HepG2 (cell line): ENCODE measurements at regions not wholly inside any gene's neighbourhood (a gene's known extent, or its start where the extent isn't known, plus 50 kb on each side); places are given as distances from the start of the nearest gene placed in this dataset.
A peak's percentile ranks its signal among the peaks of the same experiment; 100 is the strongest.

Experiments used
- ATAC-seq: fragments of 200-7000 bp; cut with Tn5 transposase; 3 replicates; pipeline ENCODE4 v1.9.1; 2020; ENCODE audit warnings: mild to moderate bottlenecking, moderate library complexity
- BruUV-seq: library from RNA; stranded (reverse); fragments of 400-500 nt; replicated peaks from 2 replicates; lab custom pipeline; 2021; lab: Mats Ljungman, UMichigan
- CTCF ChIA-PET: fragments of 300-600 bp; formaldehyde crosslinking; extraction: SDS; loops from one replicate; lab custom pipeline; 2021; ENCODE audit warnings: low total read pairs, inconsistent platforms, low intra/inter-chr PET ratio; lab: Yijun Ruan, JAX
- POLR2A ChIA-PET: fragments of 350-600 bp; sonication (Branson Sonifier 250); formaldehyde crosslinking; loops from one replicate; lab custom pipeline; 2020; ENCODE audit warnings: antibody characterized with exemption, inconsistent platforms; lab: Yijun Ruan, JAX
- DNase-seq: peaks from one replicate; pipeline ENCODE4 v3.0.0-alpha.2; 2015; ENCODE audit warnings: low spot score
- FAIRE-seq: peaks from 3 replicates; lab custom pipeline; 2011; peaks lifted over from hg19 to GRCh38; lab: Jason Lieb, UNC
- H2AFZ ChIP-seq: one replicate; pipeline ENCODE4 v1.6.1; 2011; ENCODE audit warnings: low read length, inconsistent platforms
- H3K27ac ChIP-seq: fragments of 300-600 bp; 3 replicates; pipeline ENCODE4 v1.8.0; 2011; ENCODE audit warnings: mixed run types, mild to moderate bottlenecking, mixed read lengths, low read length, inconsistent platforms; ENCODE audit not compliant: insufficient read depth; ENCODE audit errors: extremely low read length
- H3K27me3 ChIP-seq, 2 experiments: fragments of 200-600 bp in 1 of 2; 2 replicates in 1 of 2; 3 replicates in 1 of 2; pipeline versions ENCODE4 v1.6.0 to v1.8.0; 2011; ENCODE audit warnings: low read length in 2 of 2, mild to moderate bottlenecking in 2 of 2, moderate library complexity in 2 of 2, inconsistent platforms in 1 of 2; ENCODE audit not compliant: insufficient read depth in 2 of 2, control insufficient read depth in 1 of 2
- H3K36me3 ChIP-seq, 2 experiments: fragments of 200-600 bp in 1 of 2; replicated peaks in 1 of 2; 2 replicates in 1 of 2; 3 replicates in 1 of 2; pipeline versions ENCODE4 v1.5.1 to v1.8.0; 2011; ENCODE audit warnings: low read length in 2 of 2, inconsistent platforms in 1 of 2; ENCODE audit not compliant: insufficient read depth in 2 of 2, control insufficient read depth in 1 of 2
- H3K4me1 ChIP-seq: 2 replicates; pipeline ENCODE4 v1.5.1; 2012; ENCODE audit warnings: low read length, inconsistent platforms; ENCODE audit not compliant: insufficient read depth
- H3K4me2 ChIP-seq: 2 replicates; pipeline ENCODE4 v1.6.0; 2011; ENCODE audit warnings: low read depth, low read length, inconsistent platforms
- H3K4me3 ChIP-seq, 3 experiments: fragments of 200-600 bp in 1 of 3; sonication (generic), shearing (Covaris generic) in 1 of 3; replicated peaks in 1 of 3; 2 replicates each; pipeline ENCODE4 v1.5.1; 2011 to 2016; ENCODE audit warnings: low read length in 3 of 3, inconsistent platforms in 2 of 3, low read depth in 2 of 3, mild to moderate bottlenecking in 2 of 3, control low read depth in 1 of 3, mixed read lengths in 1 of 3; ENCODE audit not compliant: insufficient read depth in 1 of 3
- H3K79me2 ChIP-seq: one replicate; pipeline ENCODE4 v1.6.1; 2011; ENCODE audit warnings: low read length, inconsistent platforms; ENCODE audit not compliant: insufficient read depth
- H3K9ac ChIP-seq: 2 replicates; pipeline ENCODE4 v1.6.0; 2011; ENCODE audit warnings: mild to moderate bottlenecking, low read depth, low read length, inconsistent platforms; ENCODE audit not compliant: insufficient read depth
- H3K9me3 ChIP-seq: 2 replicates; pipeline ENCODE4 v1.5.1; 2012; ENCODE audit warnings: mild to moderate bottlenecking, low read length
- H4K20me1 ChIP-seq: 2 replicates; pipeline ENCODE4 v1.6.0; 2011; ENCODE audit warnings: inconsistent platforms, mild to moderate bottlenecking, low read length, moderate library complexity; ENCODE audit not compliant: insufficient read depth
- FOXK1 ChIP-seq: sonication (generic); formaldehyde crosslinking; IDR thresholded peaks from 2 replicates; pipeline ENCODE4 v1.4.0; 2020; ENCODE audit warnings: low read depth, missing genetic modification reagents, borderline replicate concordance
- HNRNPK ChIP-seq: fragments of 200-400 bp; formaldehyde crosslinking; IDR thresholded peaks from 2 replicates; pipeline ENCODE4 v1.6.1; 2018; ENCODE audit warnings: low read length, low read depth, moderate library complexity, mild to moderate bottlenecking; ENCODE audit not compliant: poor library complexity, severe bottlenecking
- MAFF ChIP-seq: IDR thresholded peaks from 2 replicates; pipeline ENCODE4 v1.6.1; 2011; ENCODE audit warnings: low read depth, low read length, improper control_type of control experiment
- MAFK ChIP-seq, 2 experiments: IDR thresholded peaks in 1 of 2; conservative IDR thresholded peaks in 1 of 2; 2 replicates each; pipeline ENCODE4 v1.6.1; 2011; ENCODE audit warnings: improper control_type of control experiment in 2 of 2, low read length in 2 of 2
- MTF2 ChIP-seq: sonication (generic); formaldehyde crosslinking; IDR thresholded peaks from 2 replicates; pipeline ENCODE4 v1.5.0; 2020; ENCODE audit warnings: missing genetic modification reagents, borderline replicate concordance
- PHF5A ChIP-seq: IDR thresholded peaks from one replicate; pipeline ENCODE4 v1.6.1; 2018; ENCODE audit warnings: low read depth, missing genetic modification reagents; ENCODE audit not compliant: unreplicated experiment
- PITX1 ChIP-seq: sonication (generic); formaldehyde crosslinking; IDR thresholded peaks from 2 replicates; pipeline ENCODE4 v1.5.1; 2020; ENCODE audit warnings: mild to moderate bottlenecking, missing genetic modification reagents
- REL ChIP-seq: sonication (generic); formaldehyde crosslinking; conservative IDR thresholded peaks from 2 replicates; pipeline ENCODE4 v1.8.0; 2022; ENCODE audit warnings: mild to moderate bottlenecking, missing genetic modification reagents, moderate library complexity
- TBX3 ChIP-seq: fragments of 450-650 bp; IDR thresholded peaks from 2 replicates; pipeline ENCODE4 v1.6.1; 2017; ENCODE audit warnings: antibody characterized with exemption, mild to moderate bottlenecking, inconsistent platforms, borderline replicate concordance
- TOPORS ChIP-seq: sonication (generic); formaldehyde crosslinking; IDR thresholded peaks from 2 replicates; pipeline ENCODE4 v1.8.0; 2023; ENCODE audit warnings: mild to moderate bottlenecking, missing genetic modification reagents
- ZNF143 ChIP-seq: sonication (generic); formaldehyde crosslinking; IDR thresholded peaks from 2 replicates; pipeline ENCODE4 v1.4.0; 2020; ENCODE audit warnings: missing genetic modification reagents
- ZNF263 ChIP-seq: sonication (generic); formaldehyde crosslinking; IDR thresholded peaks from 2 replicates; pipeline ENCODE4 v1.4.0; 2020; ENCODE audit warnings: missing genetic modification reagents
- WGBS: methylation state at CpG from one replicate; pipeline ENCODE4 v1.1.6; 2017; ENCODE audit warnings: low lambda C conversion rate; 5-methylcytosine and 5-hydroxymethylcytosine counted together
- in situ Hi-C: cut with HindIII; loops from 2 replicates; pipeline ENCODE4 v1.10.0; 2017; ENCODE audit warnings: low pct_unique_long_range_greater_than_20kb; ENCODE audit not compliant: extremely low pct_ligation_motif_present
- intact Hi-C: fragments of 100-400 bp; cut with micrococcal nuclease; formaldehyde crosslinking; loops from one replicate; pipeline ENCODE4 v1.10.0; 2022; ENCODE audit not compliant: unreplicated experiment
- TF ChIP-seq, protein P1 (sequence below): sonication (generic); formaldehyde crosslinking; IDR thresholded peaks from 2 replicates; pipeline ENCODE4 v1.4.0; 2020; ENCODE audit warnings: missing genetic modification reagents
- TF ChIP-seq, protein P2 (sequence below): sonication (generic); formaldehyde crosslinking; IDR thresholded peaks from 2 replicates; pipeline ENCODE4 v1.5.0; 2020; ENCODE audit warnings: missing genetic modification reagents
- TF ChIP-seq, protein P3 (sequence below): IDR thresholded peaks from 2 replicates; pipeline ENCODE4 v1.6.1; 2016; ENCODE audit warnings: missing compliant biosample characterization, missing genetic modification reagents, borderline replicate concordance

DNA sequence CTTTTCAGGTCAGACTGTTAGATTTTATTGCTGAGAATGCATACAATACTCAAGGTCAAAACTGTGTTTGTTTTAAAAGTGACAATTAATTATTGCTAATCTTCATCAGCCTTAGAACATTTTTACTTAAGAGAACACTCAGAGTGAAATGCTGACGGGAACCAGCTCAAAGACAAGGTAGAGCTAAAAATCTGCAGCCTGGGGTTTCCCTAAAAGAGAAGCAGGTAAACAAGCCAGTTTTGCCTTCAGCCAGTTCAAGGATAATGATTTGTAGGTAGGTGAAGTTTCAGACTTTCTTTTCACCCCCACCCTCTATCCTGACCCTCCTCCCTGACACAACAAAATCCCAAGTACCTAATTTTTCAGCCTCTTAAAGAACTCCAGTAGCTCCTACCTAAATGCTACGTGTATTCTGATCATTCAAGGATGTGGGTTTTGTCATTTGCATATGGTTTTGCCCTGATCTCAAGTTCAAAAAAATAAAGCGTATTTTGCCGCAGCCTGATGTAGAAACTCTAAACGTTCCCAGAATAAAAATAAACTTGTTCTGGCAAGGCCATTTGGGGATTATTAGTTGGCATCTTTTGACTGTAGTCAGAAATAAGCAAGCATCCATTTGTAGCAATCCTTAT is 407.2 kb downstream of the EFNA5 start:
- in situ Hi-C loops (no loop called here), intact Hi-C loops (no loop called here)
- DNase-seq = no peak
- no peaks in the 10 kb centered on the region for H4K20me1 ChIP-seq
- peak; percentile 16; the same call in 1 of the 2 replicates for TF ChIP-seq MAFF
- TF ChIP-seq MAFK (conservative IDR thresholded peaks at IDR 0.05 in 1 of 2, IDR thresholded peaks at IDR 0.05 in 1 of 2; ENCODE audit: low read length in 2 of 2) = peak; percentile 29; a peak in 2 of 4 replicates
- no peak for TF ChIP-seq ZNF263 (CRISPR knock-in tag)
- H3K27ac ChIP-seq = no peak overlapping the region
- no peaks in the 10 kb centered on the region for H3K4me1 ChIP-seq
- no peaks in the 10 kb centered on the region for H3K27me3 ChIP-seq
- no peak for FAIRE-seq
- CTCF ChIA-PET = no interaction called here
- no peak overlapping the region for H3K9ac ChIP-seq
- no peaks in the 10 kb centered on the region for H3K79me2 ChIP-seq
- POLR2A ChIA-PET = no interaction called here
- H3K36me3 ChIP-seq = no peaks in the 10 kb centered on the region
- H3K9me3 ChIP-seq = no peaks in the 10 kb centered on the region
- H3K4me2 ChIP-seq = no peak overlapping the region
- BruUV-seq = no TSS peak
- H2AFZ ChIP-seq = no peak overlapping the region
- WGBS = 20% methylated on average over 5 of the region's 5 CpGs
- ATAC-seq = no peak
- no peak overlapping the region for H3K4me3 ChIP-seq

DNA sequence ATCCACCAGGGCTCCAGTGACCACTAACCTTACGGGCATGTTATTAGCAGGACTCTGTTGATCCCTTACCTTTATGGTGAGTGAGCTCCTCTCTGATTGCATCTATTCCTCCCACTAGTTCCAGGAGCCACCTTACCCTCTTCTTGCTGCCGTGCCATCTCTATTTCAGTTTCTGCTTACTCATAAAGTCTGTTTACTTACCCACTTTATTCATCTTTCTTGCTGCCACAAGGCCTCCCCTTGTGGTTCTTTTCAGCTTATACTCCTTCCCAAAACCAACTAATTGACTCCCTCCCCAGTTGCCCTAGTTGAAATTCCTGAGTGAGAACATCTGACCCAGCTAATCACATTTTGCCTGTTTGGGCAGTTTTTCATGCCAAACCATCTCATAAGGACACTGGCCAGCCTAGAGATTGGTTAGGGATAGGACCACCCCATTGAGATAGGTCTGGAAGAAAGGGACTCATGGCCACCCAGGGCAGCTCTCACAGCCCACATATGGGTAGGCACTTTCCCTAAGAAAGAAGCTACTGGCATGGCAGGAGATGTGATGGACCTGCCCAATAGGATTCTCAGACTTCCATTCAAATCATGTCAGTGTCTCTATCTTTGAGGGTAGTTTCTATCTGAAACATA is 412.7 kb downstream of the EFNA5 start:
- in situ Hi-C loops (no loop called here), intact Hi-C loops (no loop called here)
- H3K27me3 ChIP-seq = no peaks in the 10 kb centered on the region
- no peak overlapping the region for H3K4me3 ChIP-seq
- H3K27ac ChIP-seq = no peak overlapping the region
- H3K36me3 ChIP-seq = no peaks in the 10 kb centered on the region
- no peak for DNase-seq
- no peak overlapping the region for H3K9ac ChIP-seq
- no peak overlapping the region for H2AFZ ChIP-seq
- WGBS = 20% methylated on average over 2 of the region's 2 CpGs
- ChIA-PET CTCF (no interaction called here), POLR2A (no interaction called here)
- no peaks in the 10 kb centered on the region for H3K79me2 ChIP-seq
- no peak for ATAC-seq
- no peak for FAIRE-seq
- no peaks in the 10 kb centered on the region for H4K20me1 ChIP-seq
- H3K4me2 ChIP-seq = no peak overlapping the region
- H3K4me1 ChIP-seq = no peaks in the 10 kb centered on the region
- no TSS peak for BruUV-seq
- no peaks in the 10 kb centered on the region for H3K9me3 ChIP-seq
- TF ChIP-seq REL (no peak), TBX3 (no peak), MTF2 (CRISPR knock-in tag) (no peak), PITX1 (CRISPR knock-in tag) (no peak), FOXK1 (CRISPR knock-in tag) (no peak), PHF5A (no peak), HNRNPK (no peak), ZNF143 (CRISPR knock-in tag) (no peak), TOPORS (no peak)
- TF ChIP-seq, protein P1, sequence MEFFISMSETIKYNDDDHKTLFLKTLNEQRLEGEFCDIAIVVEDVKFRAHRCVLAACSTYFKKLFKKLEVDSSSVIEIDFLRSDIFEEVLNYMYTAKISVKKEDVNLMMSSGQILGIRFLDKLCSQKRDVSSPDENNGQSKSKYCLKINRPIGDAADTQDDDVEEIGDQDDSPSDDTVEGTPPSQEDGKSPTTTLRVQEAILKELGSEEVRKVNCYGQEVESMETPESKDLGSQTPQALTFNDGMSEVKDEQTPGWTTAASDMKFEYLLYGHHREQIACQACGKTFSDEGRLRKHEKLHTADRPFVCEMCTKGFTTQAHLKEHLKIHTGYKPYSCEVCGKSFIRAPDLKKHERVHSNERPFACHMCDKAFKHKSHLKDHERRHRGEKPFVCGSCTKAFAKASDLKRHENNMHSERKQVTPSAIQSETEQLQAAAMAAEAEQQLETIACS (CRISPR knock-in tag) = no peak
- TF ChIP-seq, protein P2, sequence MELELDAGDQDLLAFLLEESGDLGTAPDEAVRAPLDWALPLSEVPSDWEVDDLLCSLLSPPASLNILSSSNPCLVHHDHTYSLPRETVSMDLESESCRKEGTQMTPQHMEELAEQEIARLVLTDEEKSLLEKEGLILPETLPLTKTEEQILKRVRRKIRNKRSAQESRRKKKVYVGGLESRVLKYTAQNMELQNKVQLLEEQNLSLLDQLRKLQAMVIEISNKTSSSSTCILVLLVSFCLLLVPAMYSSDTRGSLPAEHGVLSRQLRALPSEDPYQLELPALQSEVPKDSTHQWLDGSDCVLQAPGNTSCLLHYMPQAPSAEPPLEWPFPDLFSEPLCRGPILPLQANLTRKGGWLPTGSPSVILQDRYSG = no peak
- TF ChIP-seq, protein P3, sequence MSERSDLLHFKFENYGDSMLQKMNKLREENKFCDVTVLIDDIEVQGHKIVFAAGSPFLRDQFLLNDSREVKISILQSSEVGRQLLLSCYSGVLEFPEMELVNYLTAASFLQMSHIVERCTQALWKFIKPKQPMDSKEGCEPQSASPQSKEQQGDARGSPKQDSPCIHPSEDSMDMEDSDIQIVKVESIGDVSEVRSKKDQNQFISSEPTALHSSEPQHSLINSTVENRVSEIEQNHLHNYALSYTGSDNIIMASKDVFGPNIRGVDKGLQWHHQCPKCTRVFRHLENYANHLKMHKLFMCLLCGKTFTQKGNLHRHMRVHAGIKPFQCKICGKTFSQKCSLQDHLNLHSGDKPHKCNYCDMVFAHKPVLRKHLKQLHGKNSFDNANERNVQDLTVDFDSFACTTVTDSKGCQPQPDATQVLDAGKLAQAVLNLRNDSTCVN (CRISPR knock-in tag) = no peak
